Right ventricle myocardium inferior (tissue), 1 donor: ENCODE measurements at regions not wholly inside any gene's neighbourhood (a gene's known extent, or its start where the extent isn't known, plus 50 kb on each side); places are given as distances from the start of the nearest gene placed in this dataset.

ENCODE experiments used
- ATAC-seq: fragments of 200-7000 bp; cut with Tn5 transposase; one replicate; pipeline ENCODE4 v1.9.1; 2020; ENCODE audit warnings: mild to moderate bottlenecking, moderate library complexity
- DNase-seq: peaks from one replicate; pipeline ENCODE4 v3.0.0; 2021; ENCODE audit errors: missing footprints
- intact Hi-C: fragments of 100-400 bp; cut with DNase I; formaldehyde crosslinking; loops from one replicate; pipeline ENCODE4 v1.11.0; 2022
- donor health status: DM: no; HTN: yes; CAD: no; lungs with severe emphysema.

DNA sequence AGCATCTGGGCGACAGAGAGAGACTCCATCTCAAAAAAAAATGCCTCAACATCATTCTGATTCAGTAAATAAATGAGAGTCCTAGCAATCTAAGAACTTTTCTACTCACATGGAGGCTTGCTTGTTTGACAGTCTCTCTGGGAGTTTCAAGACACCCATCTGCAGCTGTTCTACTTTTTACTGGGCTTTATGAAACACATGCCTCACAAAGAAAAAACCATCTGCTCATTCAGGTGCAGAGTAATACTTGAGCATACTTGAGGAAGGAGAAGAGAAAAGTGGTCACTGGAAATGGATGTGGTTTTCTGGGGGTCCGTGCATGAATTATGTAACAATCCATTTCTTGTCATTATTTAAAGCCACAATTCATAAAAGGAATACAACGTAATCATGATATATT lies 87.1 kb upstream of the DDX53 start:
- intact Hi-C loops: no loop called here
- no peak for DNase-seq
- no peak for ATAC-seq

DNA sequence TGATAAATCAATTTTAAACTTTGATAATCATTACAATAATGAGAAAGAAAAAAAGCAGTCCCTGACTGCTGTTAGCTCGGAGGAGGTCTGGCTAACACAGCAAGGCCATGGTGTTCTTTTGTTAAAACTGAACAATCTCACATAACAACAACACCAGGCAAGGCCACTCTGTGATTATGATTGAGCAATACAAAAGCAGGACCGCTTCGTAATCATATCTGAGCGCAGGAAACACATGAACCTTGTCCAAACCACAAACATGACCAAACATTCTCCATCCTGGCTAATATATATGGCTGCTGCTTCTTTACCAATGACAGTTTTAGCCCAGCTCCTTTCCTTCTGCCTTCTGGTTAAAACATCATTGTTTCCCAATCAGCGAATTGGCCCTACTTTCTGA lies 76.8 kb upstream of the DDX53 start:
- intact Hi-C loops: no loop called here
- ATAC-seq: no peak
- DNase-seq: no peak

- no peak for DNase-seq
- intact Hi-C loops: no loop called here
- ATAC-seq: no peak
These were observed 65.1 kb upstream of the DDX53 start for GRCh38 chrX:22934640-22935039.

- ATAC-seq: no peak
- no peak for DNase-seq
- intact Hi-C loops: no loop called here
These were observed 54.8 kb upstream of the DDX53 start for GRCh38 chrX:22944945-22945344.
